ENCODE measurements at regions not wholly inside any gene's neighbourhood (a gene's known extent, or its start where the extent isn't known, plus 50 kb on each side); places are given as distances from the start of the nearest gene placed in this dataset.

- H2AFZ ChIP-seq (ENCODE audit: low read depth, low read length): no peak overlapping the region
- FAIRE-seq (no peak), DNase-seq (ENCODE audit: extremely low read depth in 1 of 4, low spot score in 3 of 4) (no peak), ATAC-seq (no peak)
- no peaks in the 10 kb centered on the region for H3K9me1 ChIP-seq (ENCODE audit: control insufficient read depth, insufficient read depth, low read length)
- no peaks in the 10 kb centered on the region for H4K20me1 ChIP-seq (replicated peaks; ENCODE audit: control insufficient read depth, insufficient read depth, low read length)
- H3K79me2 ChIP-seq (ENCODE audit: control insufficient read depth, insufficient read depth, low read length): no peaks in the 10 kb centered on the region
- H3K27me3 ChIP-seq (ENCODE audit: control insufficient read depth in 2 of 2, insufficient read depth in 2 of 2, low read length in 2 of 2): 0 out of 5 replicates have a peak, but pooled peaks cover 0 to 3% of the 10 kb centered on the region in 2 experiments
- in situ Hi-C loops (cut with MboI): no loop called here
- no peak overlapping the region for H3K4me2 ChIP-seq (ENCODE audit: insufficient read depth, low read length)
- H3K4me3 ChIP-seq: no peak overlapping the region
- POLR2A ChIA-PET: no interaction called here
- H3K9ac ChIP-seq (ENCODE audit: insufficient read depth in 1 of 2, low read depth in 2 of 2, low read length in 2 of 2): no peak overlapping the region
- no peaks in the 10 kb centered on the region for H3K9me3 ChIP-seq (replicated peaks; ENCODE audit: control insufficient read depth, insufficient read depth, low read depth, low read length)
- CTCF ChIA-PET (ENCODE audit: low intra/inter-chr PET ratio): no interaction called here
- no peaks in the 10 kb centered on the region for H3K4me1 ChIP-seq (replicated peaks in 1 of 2; ENCODE audit: control insufficient read depth in 2 of 2, insufficient read depth in 2 of 2, low read length in 2 of 2)
- 0% methylated on average over 2 of the region's 2 CpGs for WGBS (ENCODE audit: insufficient coverage, low coverage, missing lambda C conversion rate)
- intact Hi-C loops (cut with micrococcal nuclease): no loop called here
- H3K27ac ChIP-seq (ENCODE audit: extremely low read depth, low read depth, low read length): no peak overlapping the region
- BruUV-seq (replicated peaks): no TSS peak
- no peaks in the 10 kb centered on the region for H3K36me3 ChIP-seq (ENCODE audit: control insufficient read depth, insufficient read depth, low read length)
- TF ChIP-seq RBM14 (IDR thresholded peaks at IDR 0.05; ENCODE audit: borderline replicate concordance, insufficient read depth, low read depth, low read length): no peak
- TF ChIP-seq ETS1 (conservative IDR thresholded peaks at IDR 0.05; ENCODE audit: control insufficient read depth, low read depth, low read length): no peak
- TF ChIP-seq LARP7 (IDR thresholded peaks at IDR 0.05): no peak
- no peak for TF ChIP-seq ZKSCAN3 (CRISPR knock-in tag; IDR thresholded peaks at IDR 0.05)
- TF ChIP-seq ZBTB40 (IDR thresholded peaks at IDR 0.05): no peak
- TF ChIP-seq ZBTB40 (CRISPR knock-in tag; IDR thresholded peaks at IDR 0.05): no peak
- no peak for TF ChIP-seq MTA1 (IDR thresholded peaks at IDR 0.05; ENCODE audit: borderline replicate concordance)
- no peak for TF ChIP-seq MIER1 (IDR thresholded peaks at IDR 0.05; ENCODE audit: low read depth)
- TF ChIP-seq PTTG1 (tag; IDR thresholded peaks at IDR 0.05; ENCODE audit: low read depth): no peak
Observed at GRCh38 chr12:46926526-46926925, 100.7 kb upstream of the SLC38A4 start.

Data from K562 (cell line).